Epithelial cell of esophagus (primary cell): ENCODE measurements at regions not wholly inside any gene's neighbourhood (a gene's known extent, or its start where the extent isn't known, plus 50 kb on each side); places are given as distances from the start of the nearest gene placed in this dataset.

Experiments
- DNase-seq: peaks from one replicate; pipeline ENCODE4 v3.0.0; 2010; ENCODE audit warnings: low read depth
- H3K4me3 ChIP-seq: 2 replicates; pipeline ENCODE4 v1.5.1; 2011; ENCODE audit warnings: mild to moderate bottlenecking, low read length, control low read depth
- TF ChIP-seq, protein P1 (sequence below): IDR thresholded peaks from 2 replicates; pipeline ENCODE4 v1.5.1; 2011; ENCODE audit warnings: low read depth, mild to moderate bottlenecking, low read length, control low read depth, inconsistent platforms; ENCODE audit not compliant: insufficient read depth; ENCODE audit errors: missing control alignments

DNA sequence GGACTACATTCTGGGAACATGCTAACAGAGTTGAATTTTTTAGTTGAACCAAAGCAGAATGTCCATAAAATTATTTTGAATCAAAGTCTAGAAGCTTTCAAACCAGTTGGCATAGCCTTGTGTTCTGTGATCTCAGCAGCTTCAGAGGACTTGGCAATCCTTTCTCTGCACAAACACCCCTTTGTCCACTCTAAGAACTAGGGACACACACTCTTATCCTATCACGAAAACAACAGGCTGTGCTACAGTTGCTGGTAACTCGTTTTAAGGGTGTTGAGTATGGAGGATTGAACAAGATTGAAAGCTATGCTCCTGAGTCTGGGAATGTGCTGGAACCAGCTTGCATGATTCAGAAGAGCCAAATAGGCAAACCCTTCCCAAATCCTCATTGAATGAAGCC is 76.4 kb upstream of the PRSS58 start:
- TF ChIP-seq, protein P1, sequence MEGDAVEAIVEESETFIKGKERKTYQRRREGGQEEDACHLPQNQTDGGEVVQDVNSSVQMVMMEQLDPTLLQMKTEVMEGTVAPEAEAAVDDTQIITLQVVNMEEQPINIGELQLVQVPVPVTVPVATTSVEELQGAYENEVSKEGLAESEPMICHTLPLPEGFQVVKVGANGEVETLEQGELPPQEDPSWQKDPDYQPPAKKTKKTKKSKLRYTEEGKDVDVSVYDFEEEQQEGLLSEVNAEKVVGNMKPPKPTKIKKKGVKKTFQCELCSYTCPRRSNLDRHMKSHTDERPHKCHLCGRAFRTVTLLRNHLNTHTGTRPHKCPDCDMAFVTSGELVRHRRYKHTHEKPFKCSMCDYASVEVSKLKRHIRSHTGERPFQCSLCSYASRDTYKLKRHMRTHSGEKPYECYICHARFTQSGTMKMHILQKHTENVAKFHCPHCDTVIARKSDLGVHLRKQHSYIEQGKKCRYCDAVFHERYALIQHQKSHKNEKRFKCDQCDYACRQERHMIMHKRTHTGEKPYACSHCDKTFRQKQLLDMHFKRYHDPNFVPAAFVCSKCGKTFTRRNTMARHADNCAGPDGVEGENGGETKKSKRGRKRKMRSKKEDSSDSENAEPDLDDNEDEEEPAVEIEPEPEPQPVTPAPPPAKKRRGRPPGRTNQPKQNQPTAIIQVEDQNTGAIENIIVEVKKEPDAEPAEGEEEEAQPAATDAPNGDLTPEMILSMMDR: no peak
- no peak overlapping the region for H3K4me3 ChIP-seq
- DNase-seq: no peak

DNA sequence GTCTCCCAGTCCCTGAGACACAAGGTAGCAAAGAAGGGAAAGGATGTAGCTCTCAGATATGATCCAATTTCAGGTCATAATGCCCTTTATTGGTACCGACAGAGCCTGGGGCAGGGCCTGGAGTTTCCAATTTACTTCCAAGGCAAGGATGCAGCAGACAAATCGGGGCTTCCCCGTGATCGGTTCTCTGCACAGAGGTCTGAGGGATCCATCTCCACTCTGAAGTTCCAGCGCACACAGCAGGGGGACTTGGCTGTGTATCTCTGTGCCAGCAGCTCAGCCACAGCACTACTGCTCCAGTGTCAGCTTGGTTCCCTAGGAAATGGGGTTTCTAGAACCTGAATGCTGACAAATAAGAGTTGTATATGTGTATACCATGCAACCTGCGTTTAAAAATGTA is 74.6 kb upstream of the PRSS58 start:
- H3K4me3 ChIP-seq: no peak overlapping the region
- no peak for DNase-seq
- TF ChIP-seq, protein P1: no peak

DNA sequence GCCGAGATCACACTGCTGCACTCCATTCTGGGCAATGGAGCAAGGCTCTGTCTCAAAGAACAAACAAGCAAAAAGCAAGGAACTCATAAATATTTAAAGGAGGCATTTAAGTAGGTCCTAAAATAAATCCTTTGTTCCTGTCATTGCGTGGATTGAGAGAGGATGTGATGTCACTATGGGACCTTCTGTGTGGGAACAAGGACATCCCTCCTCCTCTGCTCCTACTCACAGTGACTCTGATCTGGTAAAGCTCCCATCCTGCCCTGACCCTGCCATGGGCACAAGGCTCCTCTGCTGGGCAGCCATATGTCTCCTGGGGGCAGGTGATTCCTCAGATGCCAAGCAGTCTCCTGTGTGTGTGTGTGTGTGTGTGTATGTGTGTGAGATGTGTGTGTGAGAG is 74.1 kb upstream of the PRSS58 start:
- no peak for DNase-seq
- H3K4me3 ChIP-seq: no peak overlapping the region
- TF ChIP-seq, protein P1: no peak

DNA sequence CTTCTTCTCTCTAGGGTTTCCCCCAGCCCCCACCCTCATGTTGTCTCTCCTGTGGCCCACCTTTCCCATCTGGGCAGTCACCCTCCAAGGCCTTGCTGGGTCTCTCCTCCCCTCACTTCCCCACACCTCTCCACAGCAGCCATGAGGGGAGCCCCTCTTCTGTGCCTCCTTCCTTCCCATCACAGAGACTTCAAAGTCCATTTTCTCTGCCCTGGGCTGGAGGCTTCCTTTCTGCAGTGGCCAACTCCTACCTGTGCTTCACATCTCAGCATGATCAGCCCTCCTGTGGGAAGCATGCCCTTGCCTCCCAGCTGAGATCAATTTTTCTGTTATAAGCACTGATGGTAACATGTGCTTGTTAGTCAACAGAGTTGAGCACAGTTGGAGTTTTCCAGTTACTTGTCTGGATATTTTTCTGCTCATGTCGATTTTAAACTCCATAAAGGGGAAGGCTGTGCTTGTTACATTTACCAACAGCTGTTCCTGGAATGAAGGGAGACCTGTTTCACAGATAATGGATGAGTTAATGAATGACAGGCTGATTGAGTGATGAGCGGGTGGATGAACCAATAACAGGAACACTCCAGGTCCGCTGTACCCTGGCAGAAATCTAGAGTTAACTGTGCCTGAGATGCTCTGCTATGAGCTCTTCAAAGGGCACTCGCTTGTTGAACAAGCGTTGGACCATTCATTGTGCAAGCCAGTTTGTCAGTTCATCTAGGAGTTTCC is 71.4 kb upstream of the PRSS58 start:
- TF ChIP-seq, protein P1: no peak
- no peak overlapping the region for H3K4me3 ChIP-seq
- no peak for DNase-seq

DNA sequence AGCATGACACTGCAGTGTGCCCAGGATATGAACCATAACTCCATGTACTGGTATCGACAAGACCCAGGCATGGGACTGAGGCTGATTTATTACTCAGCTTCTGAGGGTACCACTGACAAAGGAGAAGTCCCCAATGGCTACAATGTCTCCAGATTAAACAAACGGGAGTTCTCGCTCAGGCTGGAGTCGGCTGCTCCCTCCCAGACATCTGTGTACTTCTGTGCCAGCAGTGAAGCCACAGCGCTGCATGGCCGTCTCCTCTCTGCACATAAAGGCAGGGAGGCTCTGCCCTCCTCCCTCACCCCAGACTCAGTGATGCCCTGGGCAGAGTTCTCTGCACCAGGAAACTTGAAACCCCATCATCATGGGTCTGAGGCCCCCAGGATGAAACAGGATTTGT is 70.7 kb upstream of the PRSS58 start:
- DNase-seq: no peak
- TF ChIP-seq, protein P1: no peak
- H3K4me3 ChIP-seq: no peak overlapping the region

DNA sequence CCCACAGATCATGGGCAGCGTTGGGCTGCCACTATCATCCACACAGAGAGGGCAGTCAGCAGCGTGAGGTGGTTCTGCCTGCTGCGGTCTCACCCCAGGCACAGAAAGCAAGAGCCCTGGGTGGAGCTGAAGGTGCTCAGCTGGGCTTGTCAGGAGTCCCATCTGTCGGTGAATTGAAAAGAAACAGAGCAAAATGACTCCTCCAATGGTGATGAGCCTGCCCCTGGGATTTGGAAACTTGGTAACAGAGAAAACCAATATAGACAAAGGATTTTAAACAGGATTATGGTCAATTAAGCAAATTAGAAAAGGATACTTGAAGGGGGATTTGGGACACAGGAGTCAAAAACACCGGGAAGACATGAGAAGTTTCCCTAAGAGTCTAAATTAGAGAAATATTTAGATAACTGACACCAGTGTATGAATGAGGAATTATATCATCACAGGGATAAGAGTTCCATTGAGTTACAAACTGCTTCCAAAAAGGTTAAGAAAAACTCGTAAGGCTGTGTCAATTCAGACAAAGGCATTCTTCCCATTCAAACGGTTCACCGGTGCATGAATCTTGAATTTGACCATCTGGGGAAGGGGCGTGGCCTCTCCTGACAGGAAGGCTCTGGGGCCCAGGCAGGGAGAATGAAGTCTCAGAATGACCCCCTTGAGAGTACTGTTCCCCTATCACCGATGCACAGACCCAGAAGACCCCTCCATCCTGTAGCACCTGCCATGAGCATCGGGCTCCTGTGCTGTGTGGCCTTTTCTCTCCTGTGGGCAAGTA is 70.0 kb upstream of the PRSS58 start:
- DNase-seq: no peak
- no peak overlapping the region for H3K4me3 ChIP-seq
- TF ChIP-seq, protein P1: no peak
